Retina (tissue), 1 donor: ENCODE measurements at regions not wholly inside any gene's neighbourhood (a gene's known extent, or its start where the extent isn't known, plus 50 kb on each side); places are given as distances from the start of the nearest gene placed in this dataset.
A peak's percentile ranks its signal among the peaks of the same experiment; 100 is the strongest.
"Not testable (repeated sequence)": the region's sequence is repeated elsewhere in the genome, so short reads cannot be mapped to it uniquely, and the experiment has no call there.

Source experiments
- DNase-seq: peaks from one replicate; pipeline ENCODE4 v3.0.0-alpha.2; 2016

- DNase-seq: no peak
Observed at GRCh38 chr4:53920116-53920515, 144.3 kb downstream of the CHIC2 start.

- DNase-seq: no peak
Observed at GRCh38 chr4:53919535-53919934, 144.9 kb downstream of the CHIC2 start.

- no peak for DNase-seq
Observed at GRCh38 chr4:53917729-53918128, 146.7 kb downstream of the CHIC2 start.

- no peak for DNase-seq
Observed at GRCh38 chr4:53916431-53916889, 147.9 kb downstream of the CHIC2 start.

- no peak for DNase-seq
Observed at GRCh38 chr4:53914313-53915016, 149.9 kb downstream of the CHIC2 start.

- no peak for DNase-seq
Observed at GRCh38 chr4:53913771-53914170, 150.6 kb downstream of the CHIC2 start.

GRCh38 chr4:53912766-53913497 is 151.5 kb downstream of the CHIC2 start:
- DNase-seq: no peak

GRCh38 chr4:53908661-53909078 is 155.7 kb downstream of the CHIC2 start:
- peak; percentile 61 for DNase-seq

GRCh38 chr4:53907772-53908171 is 156.6 kb downstream of the CHIC2 start:
- no peak for DNase-seq

GRCh38 chr4:53906606-53907190 is 157.7 kb downstream of the CHIC2 start:
- no peak for DNase-seq

- DNase-seq: peak; percentile 61
Observed at GRCh38 chr4:53905941-53906377, 158.4 kb downstream of the CHIC2 start.

- DNase-seq: peak; percentile 17
Observed at GRCh38 chr4:53905276-53905940, 159.0 kb downstream of the CHIC2 start.

- DNase-seq: no peak
Observed at GRCh38 chr4:53902786-53903185, 161.6 kb downstream of the CHIC2 start.

GRCh38 chr4:53900271-53900649 is 164.1 kb downstream of the CHIC2 start:
- no peak for DNase-seq

- no peak for DNase-seq
Observed at GRCh38 chr4:53899586-53900270, 164.7 kb downstream of the CHIC2 start.

GRCh38 chr4:53895137-53895536 is 169.3 kb downstream of the CHIC2 start:
- DNase-seq: no peak

- DNase-seq: no peak
Observed at GRCh38 chr4:53890461-53890860, 173.9 kb downstream of the CHIC2 start.

GRCh38 chr4:53889326-53890055 is 174.9 kb downstream of the CHIC2 start:
- DNase-seq: no peak

- DNase-seq: no peak
Observed at GRCh38 chr4:53886090-53886489, 178.3 kb downstream of the CHIC2 start.

GRCh38 chr4:53885668-53886067 is 178.7 kb downstream of the CHIC2 start:
- DNase-seq: no peak

GRCh38 chr4:53877096-53877495 is 187.3 kb downstream of the CHIC2 start:
- not testable (repeated sequence) for DNase-seq

GRCh38 chr4:53866055-53866454 is 198.3 kb downstream of the CHIC2 start:
- no peak for DNase-seq
